GM18499 (cell line): ENCODE measurements at regions not wholly inside any gene's neighbourhood (a gene's known extent, or its start where the extent isn't known, plus 50 kb on each side); places are given as distances from the start of the nearest gene placed in this dataset.
"Not testable (repeated sequence)": the region's sequence is repeated elsewhere in the genome, so short reads cannot be mapped to it uniquely, and the experiment has no call there.

Source experiments
- ATAC-seq: cut with Tn5 transposase; IDR thresholded peaks from one replicate; pipeline ENCODE4 v1.9.1; 2021; ENCODE audit warnings: moderate number of reproducible peaks; ENCODE audit not compliant: insufficient read depth, unreplicated experiment

- not testable (repeated sequence) for ATAC-seq
These were observed 176.5 kb upstream of the SERPINE2 start for GRCh38 chr2:224215611-224216010.

- ATAC-seq, result no peak
These were observed 174.3 kb upstream of the SERPINE2 start for GRCh38 chr2:224213396-224213795.

- no peak for ATAC-seq
These were observed 172.7 kb upstream of the SERPINE2 start for GRCh38 chr2:224211791-224212190.

- ATAC-seq, result no peak
These were observed 172.0 kb upstream of the SERPINE2 start for GRCh38 chr2:224211181-224211480.

GRCh38 chr2:224210286-224211180, 171.4 kb upstream of the SERPINE2 start:
- no peak for ATAC-seq

GRCh38 chr2:224209555-224210285, 170.6 kb upstream of the SERPINE2 start:
- ATAC-seq, result no peak

- ATAC-seq, result no peak
These were observed 169.4 kb upstream of the SERPINE2 start for GRCh38 chr2:224208443-224208842.

GRCh38 chr2:224208007-224208406, 168.9 kb upstream of the SERPINE2 start:
- no peak for ATAC-seq

- no peak for ATAC-seq
These were observed 167.7 kb upstream of the SERPINE2 start for GRCh38 chr2:224206816-224207215.

- no peak for ATAC-seq
These were observed 163.3 kb upstream of the SERPINE2 start for GRCh38 chr2:224202281-224202865.

GRCh38 chr2:224198436-224198835, 159.3 kb upstream of the SERPINE2 start:
- no peak for ATAC-seq

GRCh38 chr2:224196810-224197209, 157.7 kb upstream of the SERPINE2 start:
- no peak for ATAC-seq

- ATAC-seq, result no peak
These were observed 157.0 kb upstream of the SERPINE2 start for GRCh38 chr2:224195925-224196571.

- ATAC-seq, result no peak
These were observed 155.1 kb upstream of the SERPINE2 start for GRCh38 chr2:224194161-224194560.

GRCh38 chr2:224191465-224191864, 152.4 kb upstream of the SERPINE2 start:
- no peak for ATAC-seq

GRCh38 chr2:224190936-224191270, 151.8 kb upstream of the SERPINE2 start:
- no peak for ATAC-seq

- ATAC-seq, result no peak
These were observed 151.3 kb upstream of the SERPINE2 start for GRCh38 chr2:224190234-224190935.

- ATAC-seq, result no peak
These were observed 148.1 kb upstream of the SERPINE2 start for GRCh38 chr2:224187220-224187619.

GRCh38 chr2:224185023-224185601, 146.0 kb upstream of the SERPINE2 start:
- ATAC-seq, result no peak

GRCh38 chr2:224183086-224183485, 144.0 kb upstream of the SERPINE2 start:
- ATAC-seq, result no peak
